ENCODE measurements at regions not wholly inside any gene's neighbourhood (a gene's known extent, or its start where the extent isn't known, plus 50 kb on each side); places are given as distances from the start of the nearest gene placed in this dataset.

DNA sequence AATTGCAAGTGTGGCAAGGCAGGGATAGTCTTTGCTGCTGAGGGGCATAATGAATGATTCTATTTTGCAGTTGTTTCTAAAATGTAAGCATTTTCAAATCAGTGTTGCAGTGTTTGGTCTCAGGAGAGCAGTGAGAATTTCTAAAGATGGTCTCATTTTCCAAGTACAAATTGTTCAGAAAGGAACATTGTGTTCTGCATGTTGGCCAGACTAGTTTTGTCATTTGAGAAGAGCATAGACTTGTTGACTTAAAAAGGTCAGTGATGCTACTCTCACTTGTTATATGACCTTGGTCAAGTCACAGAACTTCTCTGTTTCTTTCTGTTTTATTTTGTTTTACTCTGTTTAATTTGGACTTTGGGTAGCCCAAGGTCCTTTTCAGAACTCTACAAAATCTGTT, 344.6 kb downstream of the OSTF1 start:
- no peaks in the 10 kb centered on the region for H3K27me3 ChIP-seq (ENCODE audit: control insufficient read depth, insufficient read depth, low read length)
- CTCF ChIA-PET = no interaction called here
- DNase-seq (ENCODE audit: low read depth, low spot score) = no peak
- TF ChIP-seq CTCF (IDR thresholded peaks at IDR 0.05; ENCODE audit: low read depth, low read length) = no peak
- POLR2A ChIA-PET = no interaction called here
- no peak overlapping the region for H3K27ac ChIP-seq (ENCODE audit: low read depth, low read length)
- peaks cover 24% of the 10 kb centered on the region; the same call in 1 of the 2 replicates for H3K9me3 ChIP-seq (ENCODE audit: control insufficient read depth, insufficient read depth, low read length)
- H3K4me3 ChIP-seq (ENCODE audit: low read depth, low read length) = no peak overlapping the region

DNA sequence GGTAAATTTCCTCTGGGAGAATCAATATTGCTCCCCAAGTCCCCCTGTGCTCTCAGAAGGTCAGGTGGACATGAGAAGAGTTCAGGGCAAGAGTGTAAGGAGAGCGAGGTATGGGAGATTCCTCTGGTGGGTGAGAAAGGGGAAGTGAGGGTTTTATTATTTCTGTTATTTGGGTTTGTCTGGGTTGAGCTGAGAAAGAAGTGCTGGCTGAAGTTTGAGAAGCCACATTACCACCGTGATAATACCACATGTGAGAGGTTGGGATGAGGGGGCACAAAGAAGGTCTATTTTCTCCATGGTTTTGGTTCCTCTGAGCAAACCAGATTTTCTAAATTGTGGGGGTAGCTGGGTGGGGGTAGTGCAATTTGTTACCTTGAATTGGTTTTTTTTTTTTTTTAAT, 350.4 kb downstream of the OSTF1 start:
- no peak for TF ChIP-seq CTCF (IDR thresholded peaks at IDR 0.05; ENCODE audit: low read depth, low read length)
- no peak for DNase-seq (ENCODE audit: low read depth, low spot score)
- CTCF ChIA-PET = no interaction called here
- H3K4me3 ChIP-seq (ENCODE audit: low read depth, low read length) = no peak overlapping the region
- peaks cover 20% of the 10 kb centered on the region for H3K9me3 ChIP-seq (ENCODE audit: control insufficient read depth, insufficient read depth, low read length)
- POLR2A ChIA-PET = no interaction called here
- H3K27me3 ChIP-seq (ENCODE audit: control insufficient read depth, insufficient read depth, low read length) = no peaks in the 10 kb centered on the region
- no peak overlapping the region for H3K27ac ChIP-seq (ENCODE audit: low read depth, low read length)

DNA sequence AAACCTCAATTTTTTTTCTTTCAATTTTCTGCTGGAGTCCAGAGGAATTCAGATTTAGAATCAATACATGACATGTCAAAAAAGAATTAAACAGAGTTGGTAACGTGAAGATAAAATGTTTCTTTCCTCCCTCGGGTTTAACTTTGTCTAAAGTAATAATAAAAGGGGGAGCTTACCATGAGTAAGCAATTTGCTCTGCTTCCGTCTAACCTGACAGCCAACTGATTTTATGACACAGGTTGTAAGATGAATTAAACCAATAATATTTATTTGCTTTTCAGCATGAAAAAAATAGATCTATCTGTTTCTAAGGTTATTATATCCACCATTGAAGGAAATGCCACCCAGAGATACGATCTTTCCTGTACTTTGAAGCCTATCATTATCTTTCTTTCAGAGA, 352.6 kb downstream of the OSTF1 start:
- Histone ChIP-seq H3K27me3 (ENCODE audit: control insufficient read depth, insufficient read depth, low read length) (no peaks in the 10 kb centered on the region), H3K9me3 (ENCODE audit: control insufficient read depth, insufficient read depth, low read length) (peaks cover 14% of the 10 kb centered on the region), H3K27ac (ENCODE audit: low read depth, low read length) (no peak overlapping the region), H3K4me3 (ENCODE audit: low read depth, low read length) (no peak overlapping the region)
- CTCF ChIA-PET = no interaction called here
- no peak for TF ChIP-seq CTCF (IDR thresholded peaks at IDR 0.05; ENCODE audit: low read depth, low read length)
- DNase-seq (ENCODE audit: low read depth, low spot score) = no peak
- POLR2A ChIA-PET = no interaction called here

DNA sequence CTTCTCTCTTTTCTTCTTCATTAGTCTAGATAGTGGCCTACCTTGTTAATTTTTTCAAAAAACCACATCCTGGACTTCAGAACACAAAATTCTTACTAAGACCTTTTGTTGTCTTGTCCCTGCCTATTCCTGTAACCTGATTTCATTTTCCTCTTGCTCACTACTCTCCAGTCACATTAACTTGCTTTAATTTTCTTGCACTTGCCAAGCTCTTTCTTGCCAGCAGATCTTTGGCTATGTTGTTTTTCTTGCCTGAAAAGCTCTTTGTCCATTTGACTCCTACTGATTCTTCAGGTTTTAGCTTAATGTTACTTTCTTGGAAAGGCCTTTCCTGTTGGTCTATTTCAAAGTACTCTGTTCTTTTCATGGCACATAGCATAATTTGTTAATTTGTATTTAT, 356.8 kb downstream of the OSTF1 start:
- H3K4me3 ChIP-seq (ENCODE audit: low read depth, low read length) = no peak overlapping the region
- POLR2A ChIA-PET = no interaction called here
- DNase-seq (ENCODE audit: low read depth, low spot score) = no peak
- CTCF ChIA-PET = no interaction called here
- no peaks in the 10 kb centered on the region for H3K27me3 ChIP-seq (ENCODE audit: control insufficient read depth, insufficient read depth, low read length)
- no peak for TF ChIP-seq CTCF (IDR thresholded peaks at IDR 0.05; ENCODE audit: low read depth, low read length)
- no peak overlapping the region for H3K27ac ChIP-seq (ENCODE audit: low read depth, low read length)
- H3K9me3 ChIP-seq (ENCODE audit: control insufficient read depth, insufficient read depth, low read length) = peaks cover 5% of the 10 kb centered on the region

GRCh38 chr9:75447281-75447680, 359.0 kb downstream of the OSTF1 start:
- H3K27me3 ChIP-seq (ENCODE audit: control insufficient read depth, insufficient read depth, low read length) = no peaks in the 10 kb centered on the region

More at GRCh38 chr9:75447281-75447680, 359.0 kb downstream of the OSTF1 start:
- H3K9me3 ChIP-seq (ENCODE audit: control insufficient read depth, insufficient read depth, low read length) = peaks cover 5% of the 10 kb centered on the region
- H3K4me3 ChIP-seq (ENCODE audit: low read depth, low read length) = no peak overlapping the region
- POLR2A ChIA-PET = no interaction called here
- no peak for DNase-seq (ENCODE audit: low read depth, low spot score)
- CTCF ChIA-PET = no interaction called here
- no peak for TF ChIP-seq CTCF (IDR thresholded peaks at IDR 0.05; ENCODE audit: low read depth, low read length)
- no peak overlapping the region for H3K27ac ChIP-seq (ENCODE audit: low read depth, low read length)

Data from AG04450 (cell line).